SHP77 treated with DMSO at 0.1 percent for 48 hours (cell line): ENCODE measurements at regions not wholly inside any gene's neighbourhood (a gene's known extent, or its start where the extent isn't known, plus 50 kb on each side); places are given as distances from the start of the nearest gene placed in this dataset.

Experiments
- DNase-seq: peaks from one replicate; lab custom pipeline; 2025; lab: John Stamatoyannopoulos, UW

- no peak for DNase-seq
Observed at GRCh38 chr2:204183608-204184007, 247.0 kb downstream of the ICOS start.

GRCh38 chr2:204184226-204184625 lies 247.7 kb downstream of the ICOS start:
- no peak for DNase-seq

GRCh38 chr2:204187229-204188083 lies 250.9 kb downstream of the ICOS start:
- DNase-seq = no peak

GRCh38 chr2:204191574-204191973 lies 255.0 kb downstream of the ICOS start:
- no peak for DNase-seq

GRCh38 chr2:204195498-204195897 lies 258.9 kb downstream of the ICOS start:
- DNase-seq = no peak

GRCh38 chr2:204197336-204198005 lies 260.9 kb downstream of the ICOS start:
- no peak for DNase-seq

GRCh38 chr2:204199357-204199756 lies 262.8 kb downstream of the ICOS start:
- DNase-seq = no peak

GRCh38 chr2:204201507-204201906 lies 264.9 kb downstream of the ICOS start:
- no peak for DNase-seq

GRCh38 chr2:204202253-204202652 lies 265.7 kb downstream of the ICOS start:
- no peak for DNase-seq

- no peak for DNase-seq
Observed at GRCh38 chr2:204203704-204204103, 267.1 kb downstream of the ICOS start.

GRCh38 chr2:204205082-204205481 lies 268.5 kb downstream of the ICOS start:
- no peak for DNase-seq

- no peak for DNase-seq
Observed at GRCh38 chr2:204205538-204205937, 269.0 kb downstream of the ICOS start.

GRCh38 chr2:204207866-204208265 lies 271.3 kb downstream of the ICOS start:
- DNase-seq = no peak

GRCh38 chr2:204213588-204213987 lies 277.0 kb downstream of the ICOS start:
- DNase-seq = no peak

- no peak for DNase-seq
Observed at GRCh38 chr2:204218040-204218439, 281.5 kb downstream of the ICOS start.

GRCh38 chr2:204219196-204219595 lies 282.6 kb downstream of the ICOS start:
- no peak for DNase-seq

GRCh38 chr2:204220896-204221295 lies 284.3 kb downstream of the ICOS start:
- no peak for DNase-seq

GRCh38 chr2:204223046-204223445 lies 286.5 kb downstream of the ICOS start:
- DNase-seq = no peak

GRCh38 chr2:204223544-204223943 lies 287.0 kb downstream of the ICOS start:
- no peak for DNase-seq

- no peak for DNase-seq
Observed at GRCh38 chr2:204225671-204226073, 289.1 kb downstream of the ICOS start.

GRCh38 chr2:204226305-204226880 lies 289.8 kb downstream of the ICOS start:
- no peak for DNase-seq

GRCh38 chr2:204228169-204228886 lies 291.8 kb downstream of the ICOS start:
- DNase-seq = no peak
